ENCODE measurements at regions not wholly inside any gene's neighbourhood (a gene's known extent, or its start where the extent isn't known, plus 50 kb on each side); places are given as distances from the start of the nearest gene placed in this dataset.
"Not testable (repeated sequence)": the region's sequence is repeated elsewhere in the genome, so short reads cannot be mapped to it uniquely, and the experiment has no call there.

GRCh38 chr14:106768972-106769700, 1242.8 kb downstream of the TMEM121 start:
- DNase-seq (ENCODE audit: low read depth): not testable (repeated sequence)

- DNase-seq (ENCODE audit: low read depth): not testable (repeated sequence)
Observed at GRCh38 chr14:106770158-106770672, 1243.8 kb downstream of the TMEM121 start.

DNA sequence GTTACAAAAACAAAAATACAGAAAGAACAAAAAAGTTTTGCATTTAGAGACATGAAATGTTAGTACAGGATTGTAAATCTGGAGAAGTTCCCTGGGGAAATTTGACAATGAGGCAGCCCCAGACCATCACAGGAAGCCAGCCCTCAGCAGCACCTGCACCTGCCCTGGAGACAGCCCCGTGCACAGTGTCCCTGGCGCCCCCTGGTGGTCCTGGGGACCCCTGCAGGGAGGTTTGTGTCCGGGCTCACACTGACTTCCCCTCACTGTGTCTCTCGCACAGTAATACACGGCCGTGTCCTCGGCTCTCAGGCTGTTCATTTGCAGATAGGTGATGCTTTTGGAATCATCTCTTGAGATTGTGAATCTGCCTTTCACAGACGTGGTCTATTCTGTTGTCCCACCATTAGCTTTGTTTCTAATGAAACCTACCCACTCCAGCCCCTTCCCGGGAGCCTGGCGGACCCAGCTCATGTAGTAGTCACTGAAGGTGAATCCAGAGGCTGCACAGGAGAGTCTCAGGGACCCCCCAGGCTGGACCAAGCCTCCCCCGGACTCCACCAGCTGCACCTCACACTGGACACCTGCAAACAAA, 1248.6 kb downstream of the TMEM121 start:
- DNase-seq (ENCODE audit: low read depth): not testable (repeated sequence)

DNA sequence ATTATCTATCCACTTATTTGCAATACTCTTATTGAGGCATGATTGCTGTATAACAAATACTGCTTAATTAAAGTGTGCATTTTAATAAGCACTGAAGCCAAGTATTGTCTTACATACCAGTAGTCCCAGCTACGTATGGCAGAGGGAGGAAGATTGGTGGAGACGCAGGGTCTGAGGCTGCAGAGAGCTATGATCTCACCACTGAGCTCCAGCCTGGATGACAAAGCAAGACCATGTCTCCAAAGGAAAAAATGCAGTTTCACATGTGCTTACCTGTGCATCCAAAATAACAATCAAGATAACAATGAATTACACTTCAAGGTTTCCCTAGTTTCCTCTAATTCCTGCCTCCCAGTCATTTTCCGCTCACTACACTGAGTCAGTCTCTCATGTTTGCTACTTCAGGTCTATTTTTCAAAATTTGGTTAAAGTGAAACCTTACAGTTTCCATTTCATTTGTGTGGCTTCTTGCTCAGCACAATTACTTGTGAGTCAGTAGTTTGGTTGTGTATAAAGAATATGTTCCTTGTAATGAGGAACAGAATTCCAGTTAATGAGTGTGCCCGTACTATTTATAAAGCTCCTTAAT, 1250.1 kb downstream of the TMEM121 start:
- DNase-seq (ENCODE audit: low read depth): no peak

GRCh38 chr14:106778986-106779385, 1252.6 kb downstream of the TMEM121 start:
- DNase-seq (ENCODE audit: low read depth): no peak

GRCh38 chr14:106786697-106787096, 1260.3 kb downstream of the TMEM121 start:
- no peak for DNase-seq (ENCODE audit: low read depth)

DNA sequence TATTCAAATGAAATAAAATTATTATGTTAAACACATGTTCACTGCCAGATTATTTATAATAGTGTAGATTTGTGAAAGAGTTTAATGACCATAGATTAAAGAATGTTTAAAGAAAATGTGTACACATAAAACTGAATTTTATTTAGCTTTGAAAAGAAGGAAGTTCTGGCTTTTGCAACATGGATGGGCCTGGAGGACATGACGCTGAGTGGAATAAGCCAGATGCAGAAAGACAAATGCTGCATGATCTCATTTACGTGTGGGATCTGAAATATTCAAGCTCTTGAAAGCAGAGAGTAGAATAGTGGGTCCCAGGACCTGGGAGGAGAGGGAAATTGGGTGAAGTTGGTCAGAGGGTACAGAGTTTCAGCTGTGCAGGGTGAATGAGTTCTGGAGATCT, 1261.2 kb downstream of the TMEM121 start:
- DNase-seq (ENCODE audit: low read depth): no peak

GRCh38 chr14:106788534-106788933, 1262.2 kb downstream of the TMEM121 start:
- DNase-seq (ENCODE audit: low read depth): no peak

DNA sequence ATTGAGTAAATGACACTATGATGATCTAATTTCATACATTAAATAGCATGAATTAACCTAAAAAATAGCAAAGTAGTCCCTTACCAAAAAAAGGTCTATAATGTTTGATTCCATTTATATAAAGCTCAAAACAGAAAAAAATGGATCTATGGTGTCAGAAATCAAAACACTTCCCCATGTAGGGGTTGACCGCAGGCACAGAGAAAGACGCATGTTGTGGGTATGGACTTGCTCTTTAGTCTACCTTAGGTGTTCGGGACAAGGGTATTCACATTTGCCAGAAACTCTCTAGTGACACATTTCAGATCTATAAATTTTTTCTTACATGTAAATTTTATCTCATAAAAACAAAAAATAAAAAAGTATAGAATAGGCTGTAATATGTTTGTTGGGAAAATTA, 1262.9 kb downstream of the TMEM121 start:
- no peak for DNase-seq (ENCODE audit: low read depth)

DNA sequence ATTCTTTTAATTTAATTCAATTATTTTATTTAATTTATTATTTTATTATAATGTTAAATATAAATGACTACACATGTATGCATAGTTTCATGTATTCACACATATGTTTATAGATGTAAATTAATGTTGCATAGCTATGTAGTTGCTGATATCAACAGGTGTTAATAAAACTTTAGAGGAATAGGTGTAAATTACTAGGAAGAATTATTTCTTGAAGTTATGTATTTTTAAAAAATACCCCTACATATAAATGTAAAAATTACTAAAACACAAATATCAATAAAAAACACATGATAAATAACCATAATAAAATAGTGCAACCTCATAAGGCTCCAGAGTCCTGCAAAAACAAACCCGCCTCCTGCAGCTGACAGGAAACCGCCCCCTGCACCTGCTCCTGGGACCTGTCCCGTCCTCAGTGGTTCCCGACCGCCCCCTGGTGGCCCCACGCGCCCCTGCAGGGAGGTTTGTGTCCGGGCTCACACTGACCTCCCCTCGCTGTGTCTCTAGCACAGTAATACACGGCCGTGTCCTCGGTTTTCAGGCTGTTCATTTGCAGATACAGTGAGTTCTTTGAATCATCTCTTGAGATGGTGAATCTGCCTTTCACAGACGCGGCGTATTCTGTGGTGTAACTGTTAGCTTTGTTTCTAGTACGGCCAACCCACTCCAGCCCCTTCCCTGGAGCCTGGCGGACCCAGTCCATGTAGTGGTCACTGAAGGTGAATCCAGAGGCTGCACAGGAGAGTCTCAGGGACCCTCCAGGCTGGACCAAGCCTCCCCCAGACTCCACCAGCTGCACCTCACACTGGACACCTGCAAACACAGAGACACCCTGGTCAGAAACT, 1264.0 kb downstream of the TMEM121 start:
- no peak for DNase-seq (ENCODE audit: low read depth)

DNA sequence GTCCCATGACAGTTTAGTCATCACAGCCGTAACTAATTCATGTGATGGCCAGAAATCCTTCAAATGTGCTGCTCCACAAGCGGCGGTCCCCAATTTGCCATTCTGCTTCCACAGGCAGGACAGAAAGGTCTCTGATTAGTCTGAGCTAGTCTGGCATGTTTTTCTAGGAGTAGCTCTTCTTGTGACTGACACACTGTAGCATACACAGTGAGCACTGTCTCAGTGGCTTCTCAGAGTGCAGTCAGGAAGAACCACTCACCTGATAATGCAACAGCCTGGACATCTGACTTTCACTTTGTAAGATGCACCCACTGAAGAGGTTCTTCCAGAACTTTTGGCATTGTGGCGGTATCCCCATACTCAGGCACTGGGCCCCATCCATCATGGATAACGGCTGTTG, 1266.2 kb downstream of the TMEM121 start:
- no peak for DNase-seq (ENCODE audit: low read depth)

GRCh38 chr14:106798166-106798565, 1271.8 kb downstream of the TMEM121 start:
- DNase-seq (ENCODE audit: low read depth): not testable (repeated sequence)

- DNase-seq (ENCODE audit: low read depth): no peak
Observed at GRCh38 chr14:106802413-106803364, 1276.3 kb downstream of the TMEM121 start.

- DNase-seq (ENCODE audit: low read depth): no peak
Observed at GRCh38 chr14:106803379-106803778, 1277.0 kb downstream of the TMEM121 start.

DNA sequence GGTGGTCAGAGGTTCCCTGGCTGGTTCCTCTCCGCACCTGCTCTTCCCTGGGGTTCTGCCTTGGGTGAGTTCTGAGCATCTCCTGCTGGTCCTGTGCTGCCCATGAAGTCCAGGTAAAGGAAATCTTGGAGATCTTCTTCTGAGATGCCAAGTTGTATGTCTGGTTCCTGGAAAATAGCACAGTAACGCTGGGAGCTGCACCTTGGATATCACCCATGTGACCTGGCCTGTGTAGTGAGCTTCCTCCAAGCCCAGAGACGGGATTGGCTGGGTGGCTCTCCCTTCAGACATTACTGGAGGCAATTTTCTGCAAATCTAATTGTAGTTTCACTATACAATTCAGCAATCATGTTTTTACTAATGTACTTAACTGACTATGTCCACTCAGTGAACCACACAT, 1281.1 kb downstream of the TMEM121 start:
- DNase-seq (ENCODE audit: low read depth): no peak

- no peak for DNase-seq (ENCODE audit: low read depth)
Observed at GRCh38 chr14:106808458-106808857, 1282.1 kb downstream of the TMEM121 start.

DNA sequence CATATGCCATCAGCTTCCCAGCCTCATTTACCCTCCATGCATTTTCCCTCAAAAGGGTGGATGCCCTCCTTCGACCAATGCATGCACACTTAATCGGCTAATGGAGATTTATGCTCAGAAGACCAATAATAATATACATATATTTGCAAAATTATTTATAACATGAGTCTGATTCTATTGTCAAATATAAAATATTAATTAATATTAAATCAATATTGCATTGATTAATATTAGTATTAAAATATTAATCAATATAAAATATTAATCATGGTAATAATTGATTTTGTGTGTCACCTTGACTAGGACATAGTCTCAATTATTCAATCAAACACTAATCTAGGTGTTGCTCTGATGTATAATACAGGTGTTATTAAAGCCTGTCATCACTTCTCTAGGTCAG, 1282.5 kb downstream of the TMEM121 start:
- no peak for DNase-seq (ENCODE audit: low read depth)

GRCh38 chr14:106809615-106810014, 1283.2 kb downstream of the TMEM121 start:
- DNase-seq (ENCODE audit: low read depth): no peak

DNA sequence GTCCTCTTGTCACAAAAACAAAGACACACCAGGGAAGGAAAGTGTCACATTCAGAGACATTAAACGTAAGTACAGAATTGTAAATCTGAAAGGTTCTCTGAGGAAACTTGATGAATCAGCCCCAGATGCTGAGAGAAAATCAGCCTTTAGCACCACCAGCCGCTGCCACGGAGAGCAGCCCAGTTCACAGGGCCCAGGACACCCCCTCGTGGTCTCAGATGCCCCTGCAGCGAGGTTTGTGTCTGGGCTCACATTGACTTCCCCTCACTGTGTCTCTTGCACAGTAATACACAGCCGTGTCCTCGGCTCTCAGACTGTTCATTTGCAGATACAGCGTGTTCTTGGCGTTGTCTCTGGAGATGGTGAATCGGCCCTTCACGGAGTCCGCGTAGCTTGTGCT, 1283.8 kb downstream of the TMEM121 start:
- DNase-seq (ENCODE audit: low read depth): not testable (repeated sequence)

DNA sequence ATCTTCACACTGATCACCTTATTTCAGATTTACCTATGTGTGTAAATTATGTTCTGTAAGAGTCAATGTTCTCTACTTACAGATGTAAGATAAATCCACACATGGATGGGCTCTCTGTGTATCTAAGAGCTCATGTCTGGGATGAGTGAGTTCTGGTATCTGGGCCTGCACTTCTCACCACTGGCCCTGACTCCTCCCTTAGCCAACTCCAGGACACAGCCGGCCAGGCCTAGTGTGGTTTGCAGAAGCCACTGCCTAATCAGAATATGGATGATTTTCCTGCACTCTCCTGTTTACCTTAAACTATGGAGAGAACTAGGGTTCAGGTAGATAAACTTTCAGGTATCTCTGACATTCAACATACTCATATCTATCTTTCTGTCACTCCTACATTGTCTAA, 1284.8 kb downstream of the TMEM121 start:
- no peak for DNase-seq (ENCODE audit: low read depth)
